ENCODE measurements at regions not wholly inside any gene's neighbourhood (a gene's known extent, or its start where the extent isn't known, plus 50 kb on each side); places are given as distances from the start of the nearest gene placed in this dataset.

GRCh38 chr9:31168161-31168560 lies 1216.3 kb upstream of the ACO1 start:
- Histone ChIP-seq H3K27ac (no peak overlapping the region), H3K27me3 (no peaks in the 10 kb centered on the region), H3K4me1 (no peaks in the 10 kb centered on the region), H3K36me3 (no peaks in the 10 kb centered on the region), H3K4me3 (no peak overlapping the region), H3K9me3 (no peaks in the 10 kb centered on the region)
- no peak for TF ChIP-seq CTCF (IDR thresholded peaks at IDR 0.05)
- intact Hi-C loops (cut with DNase I) = no loop called here
- DNase-seq = no peak
- ATAC-seq = no peak

GRCh38 chr9:31174681-31175080 lies 1209.8 kb upstream of the ACO1 start:
- DNase-seq (no peak), ATAC-seq (no peak)
- H3K9me3 ChIP-seq = no peaks in the 10 kb centered on the region
- no peaks in the 10 kb centered on the region for H3K4me1 ChIP-seq
- no peak overlapping the region for H3K27ac ChIP-seq
- TF ChIP-seq CTCF (IDR thresholded peaks at IDR 0.05) = no peak
- no peaks in the 10 kb centered on the region for H3K27me3 ChIP-seq
- intact Hi-C loops (cut with DNase I) = no loop called here
- H3K4me3 ChIP-seq = no peak overlapping the region
- H3K36me3 ChIP-seq = no peaks in the 10 kb centered on the region

- Histone ChIP-seq H3K27ac (no peak overlapping the region), H3K4me1 (no peaks in the 10 kb centered on the region), H3K36me3 (no peaks in the 10 kb centered on the region), H3K4me3 (no peak overlapping the region), H3K9me3 (no peaks in the 10 kb centered on the region), H3K27me3 (no peaks in the 10 kb centered on the region)
- DNase-seq (no peak), ATAC-seq (no peak)
- no peak for TF ChIP-seq CTCF (IDR thresholded peaks at IDR 0.05)
- intact Hi-C loops (cut with DNase I) = no loop called here
Measured at GRCh38 chr9:31183866-31184265, 1200.6 kb upstream of the ACO1 start.

GRCh38 chr9:31185831-31186230 lies 1198.6 kb upstream of the ACO1 start:
- intact Hi-C loops (cut with DNase I) = no loop called here
- no peaks in the 10 kb centered on the region for H3K27me3 ChIP-seq
- H3K4me1 ChIP-seq = no peaks in the 10 kb centered on the region
- DNase-seq = no peak
- no peak overlapping the region for H3K4me3 ChIP-seq
- no peak for TF ChIP-seq CTCF (IDR thresholded peaks at IDR 0.05)
- H3K36me3 ChIP-seq = no peaks in the 10 kb centered on the region
- H3K27ac ChIP-seq = no peak overlapping the region
- H3K9me3 ChIP-seq = no peaks in the 10 kb centered on the region
- ATAC-seq = no peak

- H3K36me3 ChIP-seq = no peaks in the 10 kb centered on the region
- H3K27ac ChIP-seq = no peak overlapping the region
- H3K9me3 ChIP-seq = no peaks in the 10 kb centered on the region
- intact Hi-C loops (cut with DNase I) = no loop called here
- H3K4me1 ChIP-seq = no peaks in the 10 kb centered on the region
- H3K4me3 ChIP-seq = no peak overlapping the region
- no peak for DNase-seq
- no peak for ATAC-seq
- H3K27me3 ChIP-seq = no peaks in the 10 kb centered on the region
- TF ChIP-seq CTCF (IDR thresholded peaks at IDR 0.05) = no peak
Measured at GRCh38 chr9:31188496-31188895, 1195.9 kb upstream of the ACO1 start.
